Astrocyte of the spinal cord (primary cell): ENCODE measurements at regions not wholly inside any gene's neighbourhood (a gene's known extent, or its start where the extent isn't known, plus 50 kb on each side); places are given as distances from the start of the nearest gene placed in this dataset.

ENCODE experiments used
- DNase-seq: peaks from one replicate; pipeline ENCODE4 v3.0.0; 2011; ENCODE audit warnings: low read depth, low spot score
- H3K4me3 ChIP-seq: 2 replicates; pipeline ENCODE4 v1.5.1; 2011; ENCODE audit warnings: low read depth, mild to moderate bottlenecking, low read length, moderate library complexity
- in situ Hi-C: cut with HindIII; loops from 2 replicates; pipeline ENCODE4 v1.10.0; 2017; ENCODE audit warnings: low sequenced_read_pairs
- TF ChIP-seq, protein P1 (sequence below): IDR thresholded peaks from 2 replicates; pipeline ENCODE4 v1.5.1; 2012; ENCODE audit warnings: low read depth, mild to moderate bottlenecking, low read length, inconsistent platforms

DNA sequence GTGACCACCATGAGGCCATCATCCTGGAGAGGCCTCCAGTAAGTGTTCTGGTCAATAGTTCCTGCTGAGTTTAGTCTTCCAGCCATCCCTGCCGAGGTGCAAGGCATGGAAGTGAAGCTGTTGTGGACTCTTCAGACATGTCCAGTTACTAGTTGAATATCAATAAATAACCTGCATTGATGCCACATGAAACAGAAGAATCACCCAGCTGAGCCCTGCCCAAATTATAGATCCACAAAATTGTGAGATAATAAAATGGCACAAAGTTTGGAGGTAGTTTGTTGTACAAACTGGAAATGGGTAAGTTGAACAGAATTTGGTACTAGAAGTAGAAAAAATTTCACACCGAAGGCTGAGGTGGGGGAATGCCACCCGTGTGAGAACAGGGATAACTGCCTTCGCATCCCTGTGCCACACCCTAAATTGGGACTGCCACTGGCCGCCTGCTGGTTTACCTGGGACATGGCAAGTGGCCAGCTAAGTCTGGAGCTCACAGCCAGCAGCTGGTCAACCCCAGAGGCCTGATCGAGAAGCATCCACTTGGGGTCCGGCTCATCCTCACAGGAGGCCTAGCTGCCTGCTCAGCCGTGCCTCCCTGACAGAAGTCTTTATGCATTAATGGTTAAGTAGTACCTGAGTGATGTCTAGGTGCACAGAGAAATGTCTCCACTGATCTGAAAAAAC lies 184.5 kb downstream of the SPRY1 start:
- no peak for DNase-seq
- in situ Hi-C loops, result no loop called here
- H3K4me3 ChIP-seq, result no peak overlapping the region
- TF ChIP-seq, protein P1, sequence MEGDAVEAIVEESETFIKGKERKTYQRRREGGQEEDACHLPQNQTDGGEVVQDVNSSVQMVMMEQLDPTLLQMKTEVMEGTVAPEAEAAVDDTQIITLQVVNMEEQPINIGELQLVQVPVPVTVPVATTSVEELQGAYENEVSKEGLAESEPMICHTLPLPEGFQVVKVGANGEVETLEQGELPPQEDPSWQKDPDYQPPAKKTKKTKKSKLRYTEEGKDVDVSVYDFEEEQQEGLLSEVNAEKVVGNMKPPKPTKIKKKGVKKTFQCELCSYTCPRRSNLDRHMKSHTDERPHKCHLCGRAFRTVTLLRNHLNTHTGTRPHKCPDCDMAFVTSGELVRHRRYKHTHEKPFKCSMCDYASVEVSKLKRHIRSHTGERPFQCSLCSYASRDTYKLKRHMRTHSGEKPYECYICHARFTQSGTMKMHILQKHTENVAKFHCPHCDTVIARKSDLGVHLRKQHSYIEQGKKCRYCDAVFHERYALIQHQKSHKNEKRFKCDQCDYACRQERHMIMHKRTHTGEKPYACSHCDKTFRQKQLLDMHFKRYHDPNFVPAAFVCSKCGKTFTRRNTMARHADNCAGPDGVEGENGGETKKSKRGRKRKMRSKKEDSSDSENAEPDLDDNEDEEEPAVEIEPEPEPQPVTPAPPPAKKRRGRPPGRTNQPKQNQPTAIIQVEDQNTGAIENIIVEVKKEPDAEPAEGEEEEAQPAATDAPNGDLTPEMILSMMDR, result no peak

DNA sequence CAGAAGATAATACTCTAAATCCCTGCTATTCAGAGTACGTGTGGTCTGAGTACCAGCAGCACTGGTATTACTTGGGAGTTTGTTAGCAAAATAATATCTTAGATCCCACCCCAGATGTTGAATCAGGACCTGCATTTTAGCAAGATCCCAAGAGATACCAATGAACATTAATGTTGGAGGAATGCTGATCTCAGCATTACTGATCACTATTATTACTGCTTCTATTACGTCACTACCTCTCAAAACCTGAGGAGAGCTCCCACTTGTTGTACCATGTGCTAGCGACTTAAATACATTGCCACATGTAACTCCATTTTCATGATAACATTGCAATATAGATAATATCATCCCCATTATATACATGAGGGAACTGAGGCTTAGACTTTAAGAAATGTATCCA lies 185.2 kb downstream of the SPRY1 start:
- in situ Hi-C loops, result no loop called here
- TF ChIP-seq, protein P1, result no peak
- no peak for DNase-seq
- H3K4me3 ChIP-seq, result no peak overlapping the region

DNA sequence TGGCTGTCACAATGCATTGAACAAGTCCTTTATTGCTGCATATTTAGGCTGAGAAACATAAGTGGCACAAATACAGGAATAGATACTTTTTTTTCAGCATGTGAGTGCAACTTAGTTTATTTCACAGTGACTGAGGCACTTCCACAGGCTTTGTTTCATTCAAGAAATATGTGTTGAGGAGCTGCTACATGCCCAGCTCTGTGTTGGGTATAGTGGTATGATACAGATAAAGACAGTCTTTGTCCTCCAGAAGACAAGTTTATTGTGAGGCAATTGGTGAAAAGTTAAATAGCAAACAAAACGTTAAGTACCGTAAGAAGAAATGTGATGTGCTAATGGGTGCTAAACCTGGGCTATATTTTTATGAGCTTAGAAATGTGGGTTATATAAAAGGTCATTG lies 186.4 kb downstream of the SPRY1 start:
- TF ChIP-seq, protein P1, result no peak

DNA sequence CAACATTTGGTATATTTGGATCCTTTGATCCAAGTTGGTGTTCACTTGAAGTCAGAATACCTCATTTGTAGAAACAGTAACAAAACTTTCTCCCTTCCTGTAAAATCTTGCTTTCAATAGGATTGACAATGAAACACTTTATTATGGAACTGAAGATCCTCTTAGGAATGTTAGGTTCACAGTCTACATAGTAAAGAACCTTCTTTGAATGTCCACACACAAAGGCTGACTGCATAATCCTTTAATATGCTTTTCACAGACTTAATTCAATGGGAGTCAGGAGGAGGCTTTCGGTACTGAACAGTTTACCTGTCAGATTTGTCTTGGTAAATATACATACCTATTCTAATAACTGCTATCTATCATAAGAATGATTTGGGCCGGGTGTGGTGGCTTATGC lies 188.5 kb downstream of the SPRY1 start:
- TF ChIP-seq, protein P1, result no peak
- DNase-seq, result no peak
- in situ Hi-C loops, result no loop called here

More for the DNA sequence above, 186.4 kb downstream of the SPRY1 start:
- H3K4me3 ChIP-seq, result no peak overlapping the region
- DNase-seq, result no peak
- in situ Hi-C loops, result no loop called here

DNA sequence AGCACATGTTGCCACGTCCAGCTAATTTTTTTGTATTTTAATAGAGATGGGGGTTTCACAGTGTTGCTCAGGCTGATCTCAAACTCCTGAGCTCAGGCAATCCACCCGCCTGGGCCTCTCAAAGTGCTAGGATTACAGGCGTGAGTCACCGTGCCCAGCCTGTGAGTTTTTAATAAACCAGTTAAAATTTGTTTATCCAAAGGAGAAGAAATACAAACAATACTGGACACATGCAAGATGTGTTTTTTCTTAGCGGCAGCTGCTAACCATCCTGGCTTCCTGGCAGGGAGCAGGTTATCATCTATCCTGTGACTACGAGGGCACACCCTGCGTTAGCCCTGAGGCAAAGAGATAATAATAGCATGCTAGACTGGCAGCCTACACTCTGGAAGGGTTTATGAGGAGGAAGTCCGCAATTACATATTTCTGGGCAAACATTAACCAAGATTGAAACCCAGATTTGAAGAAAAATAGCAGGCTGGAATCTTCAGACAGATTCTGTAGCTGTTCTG lies 191.4 kb downstream of the SPRY1 start:
- TF ChIP-seq, protein P1, result no peak
- no peak overlapping the region for H3K4me3 ChIP-seq
- peak; percentile 63 for DNase-seq
- in situ Hi-C loops, result no loop called here

More for the DNA sequence above, 188.5 kb downstream of the SPRY1 start:
- no peak overlapping the region for H3K4me3 ChIP-seq

DNA sequence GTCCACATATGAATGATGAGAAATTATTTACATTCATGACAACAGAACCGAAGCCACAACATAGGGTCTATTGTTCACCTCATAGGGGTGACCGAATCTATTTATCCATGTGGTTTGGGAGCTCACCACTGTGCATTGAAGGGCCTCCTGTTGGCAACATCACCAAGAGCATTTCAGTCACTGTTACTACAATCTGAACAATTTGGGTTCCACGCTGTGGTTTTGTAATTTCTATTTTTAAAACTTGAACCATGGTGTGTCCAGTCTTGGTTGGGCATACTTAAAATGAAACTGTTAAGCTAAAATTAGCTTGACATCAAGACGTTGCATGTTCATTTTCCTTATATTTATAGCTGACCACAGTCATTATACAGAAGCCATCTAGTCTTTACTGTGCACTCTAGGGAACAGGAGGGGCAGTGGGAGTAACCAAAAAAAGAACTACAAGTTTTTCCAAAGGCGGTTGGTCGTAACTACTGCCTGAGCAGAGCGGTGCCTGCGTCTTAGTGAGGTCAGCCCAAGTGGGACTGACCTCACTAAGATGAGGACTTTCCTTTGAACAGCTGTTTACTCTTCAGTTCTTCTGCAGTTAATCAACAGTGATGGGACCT lies 192.1 kb downstream of the SPRY1 start:
- TF ChIP-seq, protein P1, result no peak
- in situ Hi-C loops, result no loop called here
- no peak overlapping the region for H3K4me3 ChIP-seq
- peak; percentile 82 for DNase-seq
